ENCODE measurements at regions not wholly inside any gene's neighbourhood (a gene's known extent, or its start where the extent isn't known, plus 50 kb on each side); places are given as distances from the start of the nearest gene placed in this dataset.

- no peak for DNase-seq
These were observed 63.0 kb upstream of the BTG1 start for GRCh38 chr12:92208613-92209121.

- no peak for DNase-seq
These were observed 61.0 kb upstream of the BTG1 start for GRCh38 chr12:92206596-92206995.

- no peak for DNase-seq
These were observed 60.4 kb upstream of the BTG1 start for GRCh38 chr12:92206011-92206410.

- no peak for DNase-seq
These were observed 54.4 kb upstream of the BTG1 start for GRCh38 chr12:92199819-92200576.

- DNase-seq, result no peak
These were observed 52.2 kb upstream of the BTG1 start for GRCh38 chr12:92197815-92198214.

- no peak for DNase-seq
These were observed 50.7 kb upstream of the BTG1 start for GRCh38 chr12:92196368-92196767.

Data from activated T-cell treated with anti-CD3 and anti-CD28 coated beads for 4 hours (primary cell).